Stomach (tissue), 8 donors: ENCODE measurements at regions not wholly inside any gene's neighbourhood (a gene's known extent, or its start where the extent isn't known, plus 50 kb on each side); places are given as distances from the start of the nearest gene placed in this dataset.

ENCODE experiments used
- DNase-seq, 2 donors: peaks; one replicate each; pipeline versions ENCODE4 v3.0.0 to v3.0.0-alpha.2; 2013 to 2019
- H3K27ac ChIP-seq, 5 donors: fragments of 200-600 bp in 4 of 5; sonication (generic) in 4 of 5; one replicate each; pipeline ENCODE4 v1.5.1; 2013 to 2019; ENCODE audit warnings: mild to moderate bottlenecking in 1 of 5, moderate library complexity in 1 of 5
- H3K27me3 ChIP-seq, 3 donors: fragments of 200-600 bp; sonication (generic); one replicate each; pipeline ENCODE4 v1.5.1; 2017 to 2019; ENCODE audit warnings: mixed run types in 1 of 3
- H3K36me3 ChIP-seq, 4 donors: fragments of 200-600 bp; sonication (generic); 1 replicate in 3 of 4; 2 replicates in 1 of 4; pipeline ENCODE4 v1.5.1; 2016 to 2019
- H3K4me1 ChIP-seq, 4 donors: fragments of 200-600 bp; sonication (generic); one replicate each; pipeline ENCODE4 v1.5.1; 2016 to 2019
- H3K4me3 ChIP-seq, 4 donors: fragments of 200-600 bp; sonication (generic) in 3 of 4; one replicate each; pipeline ENCODE4 v1.5.1; 2016 to 2019; ENCODE audit warnings: mild to moderate bottlenecking in 1 of 4
- H3K9me3 ChIP-seq, 4 donors: fragments of 200-600 bp; sonication (generic); one replicate each; pipeline ENCODE4 v1.5.1; 2016 to 2019
- EP300 ChIP-seq: sonication (generic); formaldehyde crosslinking; IDR thresholded peaks from one replicate; pipeline ENCODE4 v1.6.1; 2017; ENCODE audit warnings: antibody characterized with exemption
- POLR2A ChIP-seq, 4 donors: fragments of 450-650 bp; IDR thresholded peaks; one replicate each; pipeline ENCODE4 v1.6.1; 2016; ENCODE audit warnings: antibody characterized with exemption in 4 of 4, control low read depth in 2 of 4, mild to moderate bottlenecking in 1 of 4, moderate library complexity in 1 of 4
- POLR2AphosphoS5 ChIP-seq, 3 donors: sonication (generic); formaldehyde crosslinking; IDR thresholded peaks; one replicate each; pipeline ENCODE4 v1.6.1; 2016; ENCODE audit warnings: antibody characterized with exemption in 3 of 3
- whole genome bisulfite sequencing, 5 donors: extraction: QIAGEN DNeasy Blood & Tissue Kit in 3 of 5; methylation state at CpG; one replicate each; pipeline versions ENCODE4 v1.1.5 to v1.1.7; 2013 to 2018; 5-methylcytosine and 5-hydroxymethylcytosine counted together
- intact Hi-C: fragments of 100-400 bp; cut with DNase I; formaldehyde crosslinking; loops from one replicate; pipeline ENCODE4 v1.15.1; 2023; ENCODE audit warnings: low total_unique reads
- TF ChIP-seq, protein P1 (sequence below), 7 experiments: fragments of 450-650 bp in 4 of 7; fragments of 200-600 bp in 3 of 7; sonication (generic) in 3 of 7; IDR thresholded peaks; one replicate each; pipeline ENCODE4 v1.5.1; 2016 to 2019; ENCODE audit warnings: antibody characterized with exemption in 7 of 7, control low read depth in 2 of 7, mild to moderate bottlenecking in 1 of 7
- donor health status: healthy with polysubstance abuse.
- donor health status: Bipolar disorder and iron deficiency.
- donor health status: healthy.

DNA sequence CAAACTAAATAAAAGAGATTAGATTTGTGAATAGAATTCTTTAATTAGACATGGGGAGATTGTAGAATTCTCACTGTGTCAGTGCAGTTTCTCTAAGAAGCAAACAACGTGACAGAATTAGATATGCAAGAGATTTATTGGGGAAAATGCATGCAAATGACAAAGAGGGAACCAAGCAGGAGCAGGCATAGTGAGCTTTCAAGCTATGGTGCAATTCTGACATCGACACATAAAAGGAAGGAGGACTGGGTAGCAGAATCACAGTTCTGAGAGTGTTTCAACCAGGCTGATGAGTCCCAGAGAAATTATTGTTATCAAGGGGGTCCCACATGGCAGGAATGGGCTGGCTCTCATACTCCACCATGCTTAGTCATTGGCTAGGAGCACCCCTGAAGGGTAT is 338.4 kb downstream of the FIGN start:
- TF ChIP-seq EP300 (no peak), POLR2AphosphoS5 (IDR thresholded peaks at IDR 0.05) (no peak), POLR2A (IDR thresholded peaks at IDR 0.05) (no peak)
- TF ChIP-seq, protein P1, sequence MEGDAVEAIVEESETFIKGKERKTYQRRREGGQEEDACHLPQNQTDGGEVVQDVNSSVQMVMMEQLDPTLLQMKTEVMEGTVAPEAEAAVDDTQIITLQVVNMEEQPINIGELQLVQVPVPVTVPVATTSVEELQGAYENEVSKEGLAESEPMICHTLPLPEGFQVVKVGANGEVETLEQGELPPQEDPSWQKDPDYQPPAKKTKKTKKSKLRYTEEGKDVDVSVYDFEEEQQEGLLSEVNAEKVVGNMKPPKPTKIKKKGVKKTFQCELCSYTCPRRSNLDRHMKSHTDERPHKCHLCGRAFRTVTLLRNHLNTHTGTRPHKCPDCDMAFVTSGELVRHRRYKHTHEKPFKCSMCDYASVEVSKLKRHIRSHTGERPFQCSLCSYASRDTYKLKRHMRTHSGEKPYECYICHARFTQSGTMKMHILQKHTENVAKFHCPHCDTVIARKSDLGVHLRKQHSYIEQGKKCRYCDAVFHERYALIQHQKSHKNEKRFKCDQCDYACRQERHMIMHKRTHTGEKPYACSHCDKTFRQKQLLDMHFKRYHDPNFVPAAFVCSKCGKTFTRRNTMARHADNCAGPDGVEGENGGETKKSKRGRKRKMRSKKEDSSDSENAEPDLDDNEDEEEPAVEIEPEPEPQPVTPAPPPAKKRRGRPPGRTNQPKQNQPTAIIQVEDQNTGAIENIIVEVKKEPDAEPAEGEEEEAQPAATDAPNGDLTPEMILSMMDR (IDR thresholded peaks at IDR 0.05) = no peak
- intact Hi-C loops = no loop called here
- Histone ChIP-seq H3K4me3 (no peak overlapping the region), H3K9me3 (no peaks in the 10 kb centered on the region), H3K36me3 (no peaks in the 10 kb centered on the region), H3K4me1 (no peaks in the 10 kb centered on the region), H3K27ac (no peak overlapping the region), H3K27me3 (no peaks in the 10 kb centered on the region)
- DNase-seq = no peak
- WGBS, 5 donors = 43 to 63% (median 50%) methylated on average over 2 of the region's 2 CpGs

DNA sequence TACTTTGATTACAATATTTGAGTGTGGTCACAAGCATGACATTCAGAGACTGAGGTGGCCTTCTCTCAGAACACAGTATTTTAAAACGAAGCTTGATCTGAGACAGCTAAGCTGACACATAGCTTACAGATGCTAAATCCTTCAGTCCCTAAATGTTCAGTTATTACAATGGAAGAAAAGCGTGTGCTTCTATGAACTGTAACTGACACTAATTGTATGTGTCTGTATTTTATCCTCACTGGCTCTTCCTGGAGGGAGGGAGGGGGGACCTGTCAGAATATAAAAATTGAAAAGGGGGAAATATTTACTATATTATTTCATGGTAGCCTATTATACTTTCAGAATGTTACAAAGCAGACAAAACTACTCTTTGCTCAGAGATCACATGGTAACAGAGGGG is 340.2 kb downstream of the FIGN start:
- WGBS, 5 donors = 65 to 86% (median 68%) methylated on average over 2 of the region's 2 CpGs
- no peak for TF ChIP-seq POLR2A (IDR thresholded peaks at IDR 0.05)
- TF ChIP-seq POLR2AphosphoS5 (IDR thresholded peaks at IDR 0.05) = no peak
- TF ChIP-seq, protein P1 (IDR thresholded peaks at IDR 0.05) = no peak
- TF ChIP-seq EP300 = no peak
- Histone ChIP-seq H3K27me3 (no peaks in the 10 kb centered on the region), H3K9me3 (no peaks in the 10 kb centered on the region), H3K36me3 (no peaks in the 10 kb centered on the region), H3K27ac (no peak overlapping the region), H3K4me3 (no peak overlapping the region), H3K4me1 (no peaks in the 10 kb centered on the region)
- no peak for DNase-seq
- intact Hi-C loops = no loop called here

DNA sequence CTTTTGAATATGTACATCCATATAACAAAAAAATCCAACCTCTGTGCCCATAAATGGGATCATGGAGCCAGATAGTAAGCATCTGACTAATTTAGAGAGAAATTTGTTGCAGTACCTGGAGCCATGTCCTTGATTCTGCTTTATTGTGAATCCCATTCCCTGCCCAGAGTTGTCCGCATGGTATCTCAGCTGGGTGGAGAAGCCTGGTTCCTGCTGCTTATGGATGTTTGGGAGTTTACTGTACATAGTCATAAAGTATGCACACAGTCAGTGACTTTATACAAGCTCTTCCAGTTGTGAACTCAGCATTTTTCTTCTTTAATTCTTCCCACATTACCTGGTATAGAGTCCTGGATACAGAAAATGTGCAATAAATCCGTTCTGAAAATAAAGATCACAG is 346.0 kb downstream of the FIGN start:
- TF ChIP-seq, protein P1 (IDR thresholded peaks at IDR 0.05) = no peak
- TF ChIP-seq EP300 = no peak
- TF ChIP-seq POLR2AphosphoS5 (IDR thresholded peaks at IDR 0.05) = no peak
- TF ChIP-seq POLR2A (IDR thresholded peaks at IDR 0.05) = no peak
- Histone ChIP-seq H3K27ac (no peak overlapping the region), H3K4me1 (no peaks in the 10 kb centered on the region), H3K4me3 (no peak overlapping the region), H3K36me3 (no peaks in the 10 kb centered on the region), H3K27me3 (no peaks in the 10 kb centered on the region), H3K9me3 (no peaks in the 10 kb centered on the region)
- no peak for DNase-seq
- intact Hi-C loops = no loop called here
- WGBS, 5 donors = 83 to 92% (median 85%) methylated on average over 2 of the region's 2 CpGs

DNA sequence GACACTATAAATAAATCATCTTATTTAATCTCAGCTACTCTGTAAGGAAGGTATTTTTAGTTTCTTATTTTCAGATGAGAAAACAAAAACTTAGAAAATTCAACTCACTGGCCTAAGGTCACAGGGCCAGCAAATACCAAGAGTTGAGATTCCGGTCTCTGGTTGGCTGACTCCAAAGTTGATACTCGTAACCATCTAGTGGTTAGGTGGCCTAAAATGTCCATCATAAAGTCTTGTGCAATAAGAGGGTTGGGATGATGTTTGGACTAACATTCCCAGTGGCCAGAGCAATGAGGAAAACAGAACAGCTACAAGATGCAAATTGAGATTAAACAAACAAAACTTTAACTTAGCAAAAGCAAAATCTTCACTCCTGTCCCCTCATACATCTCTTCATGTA is 360.3 kb downstream of the FIGN start:
- no peak for DNase-seq
- intact Hi-C loops = no loop called here
- Histone ChIP-seq H3K36me3 (no peaks in the 10 kb centered on the region), H3K27ac (no peak overlapping the region), H3K27me3 (no peaks in the 10 kb centered on the region), H3K4me1 (no peaks in the 10 kb centered on the region), H3K9me3 (no peaks in the 10 kb centered on the region), H3K4me3 (no peak overlapping the region)
- no peak for TF ChIP-seq EP300
- TF ChIP-seq, protein P1 (IDR thresholded peaks at IDR 0.05) = no peak
- no peak for TF ChIP-seq POLR2A (IDR thresholded peaks at IDR 0.05)
- no peak for TF ChIP-seq POLR2AphosphoS5 (IDR thresholded peaks at IDR 0.05)
- 81 to 90% (median 83%) methylated on average over 2 of the region's 2 CpGs for WGBS, 5 donors

DNA sequence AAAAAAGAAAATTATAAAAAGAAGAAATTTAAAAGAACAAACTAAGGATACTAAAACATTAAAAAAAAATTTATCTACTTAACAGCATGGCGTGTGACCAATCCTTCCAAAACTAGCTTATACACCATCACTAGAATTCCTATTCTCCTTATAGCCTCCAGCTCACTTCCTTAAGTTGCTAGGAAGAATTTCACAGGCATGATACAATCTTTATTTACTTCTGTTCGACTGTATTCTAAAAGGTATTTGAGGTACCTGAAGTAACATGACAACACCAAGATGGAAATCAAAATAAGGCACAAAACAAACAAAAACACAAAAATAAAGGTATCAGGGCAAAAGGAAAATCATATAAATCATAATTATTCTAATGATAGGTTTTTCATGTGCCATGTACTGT is 360.7 kb downstream of the FIGN start:
- intact Hi-C loops = no loop called here
- Histone ChIP-seq H3K36me3 (no peaks in the 10 kb centered on the region), H3K9me3 (no peaks in the 10 kb centered on the region), H3K27me3 (no peaks in the 10 kb centered on the region), H3K4me3 (no peak overlapping the region), H3K27ac (no peak overlapping the region), H3K4me1 (no peaks in the 10 kb centered on the region)
- 72 to 89% (median 76%) methylated on average over 2 of the region's 2 CpGs for WGBS, 5 donors
- DNase-seq = no peak
- no peak for TF ChIP-seq EP300
- no peak for TF ChIP-seq POLR2AphosphoS5 (IDR thresholded peaks at IDR 0.05)
- TF ChIP-seq, protein P1 (IDR thresholded peaks at IDR 0.05) = no peak
- no peak for TF ChIP-seq POLR2A (IDR thresholded peaks at IDR 0.05)
